ENCODE measurements at regions not wholly inside any gene's neighbourhood (a gene's known extent, or its start where the extent isn't known, plus 50 kb on each side); places are given as distances from the start of the nearest gene placed in this dataset.

GRCh38 chr3:194265996-194266964 lies 84.8 kb downstream of the CPN2 start:
- no peak for DNase-seq (ENCODE audit: low spot score)

- no peak for DNase-seq (ENCODE audit: low spot score)
These were observed 83.1 kb downstream of the CPN2 start for GRCh38 chr3:194267744-194268653.

GRCh38 chr3:194268654-194269512 lies 82.2 kb downstream of the CPN2 start:
- DNase-seq (ENCODE audit: low spot score), result no peak

- DNase-seq (ENCODE audit: low spot score), result no peak
These were observed 81.5 kb downstream of the CPN2 start for GRCh38 chr3:194269610-194270145.

GRCh38 chr3:194270627-194271459 lies 80.3 kb downstream of the CPN2 start:
- DNase-seq (ENCODE audit: low spot score), result peak; percentile 46

GRCh38 chr3:194271460-194272035 lies 79.6 kb downstream of the CPN2 start:
- DNase-seq (ENCODE audit: low spot score), result no peak

- peak; percentile 68 for DNase-seq (ENCODE audit: low spot score)
These were observed 78.9 kb downstream of the CPN2 start for GRCh38 chr3:194272221-194272620.

GRCh38 chr3:194272861-194273742 lies 78.0 kb downstream of the CPN2 start:
- peak; percentile 78 for DNase-seq (ENCODE audit: low spot score)

GRCh38 chr3:194273743-194274310 lies 77.3 kb downstream of the CPN2 start:
- no peak for DNase-seq (ENCODE audit: low spot score)

GRCh38 chr3:194274424-194275085 lies 76.6 kb downstream of the CPN2 start:
- DNase-seq (ENCODE audit: low spot score), result no peak

GRCh38 chr3:194275291-194275690 lies 75.8 kb downstream of the CPN2 start:
- peak; percentile 68 for DNase-seq (ENCODE audit: low spot score)

- DNase-seq (ENCODE audit: low spot score), result peak; percentile 60
These were observed 75.4 kb downstream of the CPN2 start for GRCh38 chr3:194275721-194276120.

- no peak for DNase-seq (ENCODE audit: low spot score)
These were observed 74.4 kb downstream of the CPN2 start for GRCh38 chr3:194276768-194277103.

- DNase-seq (ENCODE audit: low spot score), result peak; percentile 39
These were observed 73.9 kb downstream of the CPN2 start for GRCh38 chr3:194277104-194277785.

GRCh38 chr3:194277786-194278130 lies 73.4 kb downstream of the CPN2 start:
- DNase-seq (ENCODE audit: low spot score), result peak; percentile 38

GRCh38 chr3:194278186-194278845 lies 72.8 kb downstream of the CPN2 start:
- peak; percentile 44 for DNase-seq (ENCODE audit: low spot score)

- no peak for DNase-seq (ENCODE audit: low spot score)
These were observed 72.0 kb downstream of the CPN2 start for GRCh38 chr3:194279101-194279500.
